ENCODE measurements at regions not wholly inside any gene's neighbourhood (a gene's known extent, or its start where the extent isn't known, plus 50 kb on each side); places are given as distances from the start of the nearest gene placed in this dataset.

- H3K27ac Mint-ChIP-seq: no peak overlapping the region
- H3K4me3 Mint-ChIP-seq: no peak overlapping the region
- peaks cover 8% of the 10 kb centered on the region for H3K4me1 Mint-ChIP-seq
- H3K9me3 Mint-ChIP-seq: no peaks in the 10 kb centered on the region
- no peaks in the 10 kb centered on the region for H3K36me3 Mint-ChIP-seq (ENCODE audit: low read depth)
- H3K27me3 Mint-ChIP-seq (ENCODE audit: low read depth): peaks cover 12% of the 10 kb centered on the region
- TF ChIP-seq CTCF (IDR thresholded peaks at IDR 0.05; ENCODE audit: unreplicated experiment in 3 of 3): no peak
These were observed 190.8 kb upstream of the TOPAZ1 start for GRCh38 chr3:44050867-44051266.

GRCh38 chr3:44055951-44056350, 185.7 kb upstream of the TOPAZ1 start:
- no peaks in the 10 kb centered on the region for H3K36me3 Mint-ChIP-seq (ENCODE audit: low read depth)
- H3K4me1 Mint-ChIP-seq: peaks cover 27% of the 10 kb centered on the region
- no peak overlapping the region for H3K27ac Mint-ChIP-seq
- H3K27me3 Mint-ChIP-seq (ENCODE audit: low read depth): peaks cover 46% of the 10 kb centered on the region
- no peaks in the 10 kb centered on the region for H3K9me3 Mint-ChIP-seq
- no peak for TF ChIP-seq CTCF (IDR thresholded peaks at IDR 0.05; ENCODE audit: unreplicated experiment in 3 of 3)
- no peak overlapping the region for H3K4me3 Mint-ChIP-seq

- peaks cover 27% of the 10 kb centered on the region for H3K4me1 Mint-ChIP-seq
- no peaks in the 10 kb centered on the region for H3K36me3 Mint-ChIP-seq (ENCODE audit: low read depth)
- H3K27me3 Mint-ChIP-seq (ENCODE audit: low read depth): peaks cover 47% of the 10 kb centered on the region
- no peaks in the 10 kb centered on the region for H3K9me3 Mint-ChIP-seq
- no peak overlapping the region for H3K4me3 Mint-ChIP-seq
- no peak overlapping the region for H3K27ac Mint-ChIP-seq
- TF ChIP-seq CTCF (IDR thresholded peaks at IDR 0.05; ENCODE audit: unreplicated experiment in 3 of 3): no peak
These were observed 185.0 kb upstream of the TOPAZ1 start for GRCh38 chr3:44056446-44057240.

GRCh38 chr3:44058022-44058867, 183.4 kb upstream of the TOPAZ1 start:
- no peak for TF ChIP-seq CTCF (IDR thresholded peaks at IDR 0.05; ENCODE audit: unreplicated experiment in 3 of 3)
- H3K4me3 Mint-ChIP-seq: no peak overlapping the region
- no peaks in the 10 kb centered on the region for H3K9me3 Mint-ChIP-seq
- peaks cover 60% of the 10 kb centered on the region for H3K27me3 Mint-ChIP-seq (ENCODE audit: low read depth)
- H3K36me3 Mint-ChIP-seq (ENCODE audit: low read depth): no peaks in the 10 kb centered on the region
- no peak overlapping the region for H3K27ac Mint-ChIP-seq
- peaks cover 28% of the 10 kb centered on the region for H3K4me1 Mint-ChIP-seq

- Mint-ChIP-seq H3K4me1 (peaks cover 28% of the 10 kb centered on the region), H3K27ac (no peak overlapping the region), H3K36me3 (ENCODE audit: low read depth) (no peaks in the 10 kb centered on the region), H3K9me3 (no peaks in the 10 kb centered on the region), H3K27me3 (ENCODE audit: low read depth) (peaks cover 65% of the 10 kb centered on the region), H3K4me3 (no peak overlapping the region)
- no peak for TF ChIP-seq CTCF (IDR thresholded peaks at IDR 0.05; ENCODE audit: unreplicated experiment in 3 of 3)
These were observed 182.8 kb upstream of the TOPAZ1 start for GRCh38 chr3:44058868-44059203.
